Suppressor macrophage treated with lipopolysaccharide for 1 hour (primary cell): ENCODE measurements at regions not wholly inside any gene's neighbourhood (a gene's known extent, or its start where the extent isn't known, plus 50 kb on each side); places are given as distances from the start of the nearest gene placed in this dataset.

Experiments
- DNase-seq, 3 donors: peaks; one replicate each; pipeline ENCODE4 v3.0.0-alpha.2; 2020 to 2022

DNA sequence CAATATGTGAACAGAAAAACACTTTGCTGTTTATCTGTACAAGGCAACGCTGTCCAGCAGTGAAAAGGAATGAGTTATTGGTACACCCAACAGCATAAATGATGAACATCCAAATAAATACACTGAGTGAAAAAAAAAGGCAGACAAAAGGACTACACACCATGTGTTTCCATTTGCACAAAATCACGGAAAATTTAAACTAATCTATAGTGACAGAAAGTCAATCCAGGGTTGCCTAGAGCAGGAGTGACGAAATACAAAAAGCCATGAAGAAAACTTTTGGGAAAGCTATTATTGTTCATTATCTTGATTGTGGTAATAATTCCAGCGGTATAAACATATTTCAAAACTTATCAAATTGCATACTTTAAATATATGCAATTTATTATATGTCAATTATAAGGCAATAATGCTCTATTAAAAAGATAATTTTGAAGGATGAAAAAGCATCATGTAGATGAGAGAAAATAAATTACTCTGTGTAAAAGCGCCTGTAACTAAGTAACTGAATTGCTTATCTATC, 578.0 kb upstream of the TMEM132C start:
- no peak for DNase-seq

DNA sequence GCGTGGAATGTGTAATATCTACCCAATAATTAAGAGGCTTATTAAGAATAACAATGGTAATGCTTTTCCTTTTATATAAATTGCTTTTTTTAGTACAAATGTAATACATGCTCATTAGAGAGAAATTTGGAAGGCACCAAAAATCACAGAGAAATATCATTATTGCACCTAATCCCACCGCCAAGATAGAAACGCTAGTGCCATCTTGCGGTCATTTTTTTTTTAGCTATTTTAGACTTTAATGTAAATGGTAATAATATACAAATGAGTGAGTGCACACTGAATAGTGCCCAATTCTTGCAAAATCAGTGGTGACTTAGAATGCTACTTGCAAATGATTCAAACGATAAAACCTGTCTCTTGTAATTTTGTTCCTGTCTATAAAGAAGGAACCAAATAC, 576.8 kb upstream of the TMEM132C start:
- DNase-seq = peak in 1 of 3 donors; percentile 3

DNA sequence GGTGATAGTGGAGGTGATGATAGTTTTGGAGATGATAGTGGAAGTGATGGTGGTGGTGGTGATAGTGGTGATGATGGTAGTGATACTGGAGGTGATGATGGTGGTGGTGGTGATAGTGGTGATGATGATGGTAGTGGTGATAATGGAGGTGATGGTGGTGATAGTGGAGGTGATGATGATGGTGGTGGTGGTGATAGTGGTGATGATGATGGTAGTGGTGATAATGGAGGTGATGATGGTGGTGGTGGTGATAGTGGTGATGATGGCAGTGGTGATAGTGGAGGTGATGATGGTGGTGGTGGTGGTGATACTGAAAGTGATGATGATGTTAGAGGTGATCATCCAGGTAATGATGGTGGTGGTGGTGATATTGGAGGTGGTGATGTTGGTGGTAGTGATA, 570.0 kb upstream of the TMEM132C start:
- no peak for DNase-seq

DNA sequence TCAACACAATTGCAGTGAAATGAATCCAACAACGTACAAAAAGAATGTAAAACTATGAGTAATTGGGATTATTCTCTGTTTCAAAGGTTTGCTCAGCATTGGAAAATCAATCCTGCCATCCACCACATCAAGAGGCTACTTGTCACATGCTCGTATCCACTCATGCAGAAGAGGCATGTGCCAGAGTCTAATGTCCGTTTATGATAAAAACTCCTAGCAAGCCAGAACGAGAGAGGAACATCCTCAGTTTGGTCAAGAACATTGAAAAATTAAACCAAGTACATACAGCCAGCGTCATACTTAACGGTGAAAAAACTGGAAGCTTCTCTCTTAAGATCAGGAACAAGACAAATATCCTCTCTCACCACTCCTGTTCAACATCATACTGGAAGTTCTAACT, 563.9 kb upstream of the TMEM132C start:
- DNase-seq = no peak

DNA sequence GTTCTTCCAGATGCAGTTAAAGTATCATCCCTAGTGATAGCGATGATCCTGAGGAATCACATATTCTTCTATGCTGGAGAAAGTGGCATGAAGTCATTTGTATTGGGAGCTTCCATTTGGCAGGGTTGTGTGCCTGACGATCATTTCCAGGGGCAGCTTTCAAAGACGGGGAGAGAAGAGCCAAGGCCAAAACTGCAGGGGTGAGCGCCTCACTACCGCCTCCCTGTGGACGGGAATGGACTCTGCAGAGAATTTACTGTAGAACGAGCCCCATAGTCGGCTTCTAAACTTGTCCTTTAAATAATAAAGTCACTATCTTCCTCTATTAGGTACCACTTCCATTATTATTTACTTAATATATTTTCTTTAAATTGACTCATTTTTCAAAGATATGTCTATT, 555.9 kb upstream of the TMEM132C start:
- peak in 2 of 3 donors; percentile 2 to 4 for DNase-seq

DNA sequence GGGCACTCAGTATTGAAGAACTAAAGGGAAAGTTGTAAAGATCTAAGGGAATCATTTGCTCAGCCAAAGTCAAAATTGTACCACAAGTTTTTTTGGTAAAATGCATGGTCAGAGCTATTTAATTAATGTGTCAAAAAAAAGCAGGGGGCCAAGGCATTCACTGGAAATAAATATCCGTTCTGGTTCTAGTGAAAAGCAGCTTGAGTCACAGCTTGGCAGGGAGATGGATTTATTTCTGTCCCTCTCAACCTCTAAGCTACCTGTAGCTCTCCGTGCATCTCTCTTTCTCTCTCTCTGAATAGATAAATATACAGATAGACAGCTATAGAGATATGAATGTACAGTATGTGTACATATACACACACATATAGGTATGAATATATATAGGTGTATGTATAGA, 554.4 kb upstream of the TMEM132C start:
- no peak for DNase-seq

DNA sequence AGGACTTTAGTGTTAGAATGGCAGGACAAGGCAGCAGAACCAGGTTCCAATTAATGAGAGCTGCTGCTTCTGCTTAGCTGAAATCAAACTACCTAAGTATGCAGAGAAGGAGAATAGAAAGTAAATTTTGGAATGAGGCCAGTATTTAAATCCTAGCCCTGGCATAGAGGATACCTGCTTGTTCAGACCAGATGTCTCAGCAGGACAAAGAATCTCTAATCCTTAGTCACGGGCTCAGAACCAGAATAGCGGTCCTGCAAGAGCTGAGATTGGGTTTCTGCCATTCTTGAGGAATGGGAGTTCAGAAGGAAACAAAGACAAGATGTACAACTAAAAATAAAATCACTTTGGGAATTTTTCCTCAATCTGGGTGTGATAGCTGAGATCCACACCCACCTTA, 550.8 kb upstream of the TMEM132C start:
- DNase-seq = no peak

DNA sequence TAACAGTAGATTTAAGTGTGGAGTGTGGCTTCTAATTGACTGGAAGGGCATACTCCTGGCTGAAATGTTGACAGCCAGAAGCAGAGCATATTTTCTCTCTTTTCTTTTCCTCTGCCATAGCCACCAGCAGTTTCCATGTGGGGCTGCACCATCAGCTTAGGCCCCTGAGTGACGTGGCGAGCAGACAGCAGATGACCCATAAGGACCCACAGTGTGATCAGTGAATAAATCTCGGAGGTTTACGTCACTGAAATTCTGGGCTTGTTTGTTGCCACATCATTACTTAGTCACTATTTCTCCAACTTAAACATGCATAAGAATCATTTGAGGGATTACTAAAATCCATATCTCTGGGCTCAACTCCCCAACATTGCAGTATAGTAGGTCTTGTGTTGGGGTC, 549.7 kb upstream of the TMEM132C start:
- DNase-seq = no peak

DNA sequence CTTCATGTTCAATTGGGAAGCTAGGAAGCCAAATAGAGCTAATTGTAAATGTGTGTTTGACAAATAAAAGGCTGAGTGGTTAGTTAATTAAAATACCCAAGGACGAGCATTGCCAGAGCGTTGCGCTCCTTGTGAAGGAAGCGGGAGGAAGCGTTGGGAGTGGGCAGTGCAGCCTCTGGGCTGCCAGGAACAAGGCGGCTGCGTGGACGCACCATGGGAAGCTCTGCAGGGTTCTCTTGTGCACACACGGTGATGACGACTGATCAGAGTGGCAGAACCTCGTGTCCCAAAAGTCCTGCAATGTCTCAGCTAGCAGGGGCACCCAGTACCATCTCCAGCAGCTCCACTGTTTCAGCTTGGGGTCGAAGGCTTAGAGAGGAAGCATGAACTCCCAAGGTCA, 546.6 kb upstream of the TMEM132C start:
- DNase-seq = no peak

DNA sequence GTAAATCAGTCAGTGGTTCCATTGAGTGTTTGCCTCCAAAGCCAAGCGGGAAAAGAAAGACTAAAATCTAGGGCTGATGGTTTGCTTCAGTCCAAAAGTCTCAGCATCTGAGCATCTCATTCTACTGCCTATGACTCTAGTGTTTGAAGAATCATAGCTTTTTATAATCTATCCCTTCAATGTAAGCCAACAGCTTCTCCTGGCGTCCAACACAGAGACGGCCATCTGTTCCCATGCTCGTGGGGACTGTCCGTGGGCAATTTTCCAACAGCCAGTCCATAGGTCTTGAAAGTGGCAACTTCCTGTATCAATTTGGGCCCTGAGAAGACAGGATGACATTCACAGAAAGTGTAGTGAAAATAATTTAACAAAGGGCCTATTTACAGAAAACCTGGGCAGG, 544.4 kb upstream of the TMEM132C start:
- no peak for DNase-seq

DNA sequence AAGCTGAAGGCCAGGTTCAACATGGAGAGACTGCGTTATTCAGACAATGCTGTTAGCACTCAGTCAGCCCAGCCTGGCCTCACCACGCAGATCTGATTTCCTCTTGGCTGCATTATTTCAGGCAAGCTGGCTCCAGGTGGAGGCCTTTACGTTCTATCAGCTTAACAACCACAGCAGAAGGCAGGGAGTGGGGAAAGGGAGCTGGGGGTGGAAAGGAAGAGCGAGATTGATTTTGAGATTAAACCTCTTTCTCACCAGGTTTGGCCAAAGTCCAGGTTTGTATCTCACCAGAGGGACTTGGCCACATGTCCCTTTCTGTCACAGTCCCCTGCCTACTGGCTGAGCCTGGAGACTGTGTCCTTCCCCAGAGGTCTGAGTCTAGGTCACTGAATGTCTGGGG, 543.7 kb upstream of the TMEM132C start:
- DNase-seq = no peak

DNA sequence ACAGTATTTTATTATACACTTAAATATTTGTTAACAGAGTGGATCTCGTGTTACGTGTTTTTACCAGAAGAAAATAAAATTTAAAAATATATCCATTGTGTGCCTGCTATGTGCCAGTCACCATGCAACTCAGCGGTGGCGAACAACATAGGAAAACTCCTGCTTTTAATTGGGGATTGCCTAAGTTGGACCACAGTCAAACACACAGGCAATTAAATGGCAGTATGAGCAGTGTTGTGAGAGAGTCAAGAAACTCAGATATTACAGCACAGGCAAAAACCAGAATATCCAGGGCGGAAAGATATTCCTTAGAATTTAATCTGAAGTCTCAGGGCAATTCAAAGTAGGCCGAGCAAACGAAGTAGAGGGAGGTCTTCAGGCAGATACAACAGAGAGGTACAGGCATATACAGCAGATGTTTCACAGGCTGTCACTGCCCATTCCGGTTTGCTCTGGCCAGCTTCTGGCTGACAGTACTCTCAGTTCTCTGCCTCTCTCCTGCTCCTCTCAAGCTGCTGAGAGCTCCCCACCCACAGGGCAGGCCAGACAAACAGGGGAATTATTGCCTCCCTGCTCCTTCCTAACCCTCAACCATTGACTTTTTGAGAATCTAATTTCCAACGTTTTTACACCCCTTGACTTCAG, 540.2 kb upstream of the TMEM132C start:
- no peak for DNase-seq

DNA sequence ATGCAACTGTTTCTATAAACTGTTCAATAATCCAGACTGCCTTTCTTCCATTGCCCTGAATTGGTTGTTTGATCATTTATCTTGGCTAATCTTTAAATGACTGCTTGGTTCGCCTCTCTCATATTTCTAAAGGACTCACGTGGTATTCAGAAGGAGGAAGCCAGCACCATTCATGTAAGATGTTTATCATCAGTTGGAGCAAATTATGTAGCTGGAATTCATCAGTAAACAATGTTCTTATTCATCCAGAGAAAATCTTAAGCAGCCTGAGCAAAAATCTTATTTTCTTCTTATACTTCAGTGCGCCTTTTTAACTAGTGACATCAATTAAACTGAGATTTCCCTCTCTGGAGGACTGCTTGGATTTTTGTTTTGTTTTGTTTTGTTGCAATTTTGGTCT, 538.7 kb upstream of the TMEM132C start:
- no peak for DNase-seq

DNA sequence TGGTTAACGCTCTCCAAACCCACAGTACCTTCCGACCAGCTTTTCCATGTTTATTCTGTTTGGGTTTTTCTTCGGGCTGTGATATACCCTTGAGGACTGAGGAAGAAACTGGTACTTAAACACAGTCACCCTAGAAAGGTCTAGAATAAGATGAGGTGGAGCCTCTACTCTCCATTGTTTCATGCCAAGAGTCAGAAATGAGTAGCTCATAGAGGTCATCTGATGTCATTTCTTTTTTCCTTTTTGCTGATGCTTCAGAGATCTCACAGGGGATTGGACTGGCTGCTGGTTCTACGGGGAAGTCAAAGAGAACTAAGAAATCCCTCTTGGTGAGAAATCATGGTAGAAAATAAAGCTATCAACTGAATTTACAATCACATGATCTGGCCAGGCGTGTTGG, 538.2 kb upstream of the TMEM132C start:
- no peak for DNase-seq

DNA sequence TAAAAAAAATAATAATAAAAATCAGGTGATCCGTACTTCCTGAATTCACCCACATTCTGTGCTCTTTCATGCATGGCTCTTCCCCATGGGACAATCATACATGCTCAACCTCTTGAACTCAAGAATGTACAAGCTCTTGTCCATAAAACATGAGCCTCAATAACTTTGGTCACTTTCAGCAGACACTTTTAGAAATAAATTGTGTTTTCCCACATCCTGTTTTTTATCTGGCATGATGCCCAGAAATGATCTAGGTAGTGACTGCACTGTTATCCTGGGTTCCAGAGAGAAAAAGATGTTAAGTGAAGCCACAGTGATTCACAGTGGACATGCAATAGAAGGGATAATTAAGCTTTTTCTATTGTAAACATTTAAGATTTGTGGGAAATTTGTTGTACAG, 537.6 kb upstream of the TMEM132C start:
- no peak for DNase-seq

DNA sequence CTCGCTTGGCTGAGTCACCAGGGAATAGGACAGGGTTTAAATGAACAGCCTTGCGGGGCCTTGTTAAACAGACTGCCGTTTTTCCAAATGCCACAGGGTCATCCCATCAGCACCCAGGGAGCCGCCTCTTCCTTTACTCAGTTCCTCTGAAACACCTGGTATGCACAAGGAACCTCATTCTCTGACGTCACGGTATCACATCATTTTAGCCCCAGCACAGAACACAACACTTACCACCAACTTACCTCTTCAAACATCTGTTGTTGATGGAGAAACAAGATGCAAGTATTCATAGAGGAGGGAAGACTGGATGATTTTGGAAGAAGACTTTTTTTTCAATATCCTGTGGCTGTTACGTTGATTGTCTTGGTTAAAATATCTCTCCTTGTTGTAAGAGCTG, 535.3 kb upstream of the TMEM132C start:
- DNase-seq = no peak

DNA sequence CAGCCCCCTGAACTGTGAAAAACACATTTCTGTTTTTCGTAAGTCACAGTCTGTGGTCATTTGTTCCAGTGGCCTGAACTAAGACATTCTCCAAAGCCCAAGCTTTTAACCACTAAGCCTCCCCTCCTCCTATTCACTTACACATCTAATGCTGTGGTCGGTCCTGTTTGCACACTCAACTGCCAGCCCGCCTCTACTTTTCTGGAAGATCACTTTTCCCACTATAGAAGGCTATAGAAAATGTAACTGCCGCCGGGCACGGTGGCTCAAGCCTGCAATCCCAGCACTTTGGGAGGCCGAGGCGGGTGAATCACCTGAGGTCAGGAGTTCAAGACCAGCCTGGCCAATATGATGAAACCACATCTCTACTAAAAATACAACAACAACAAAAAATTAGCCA, 524.7 kb upstream of the TMEM132C start:
- DNase-seq = no peak

DNA sequence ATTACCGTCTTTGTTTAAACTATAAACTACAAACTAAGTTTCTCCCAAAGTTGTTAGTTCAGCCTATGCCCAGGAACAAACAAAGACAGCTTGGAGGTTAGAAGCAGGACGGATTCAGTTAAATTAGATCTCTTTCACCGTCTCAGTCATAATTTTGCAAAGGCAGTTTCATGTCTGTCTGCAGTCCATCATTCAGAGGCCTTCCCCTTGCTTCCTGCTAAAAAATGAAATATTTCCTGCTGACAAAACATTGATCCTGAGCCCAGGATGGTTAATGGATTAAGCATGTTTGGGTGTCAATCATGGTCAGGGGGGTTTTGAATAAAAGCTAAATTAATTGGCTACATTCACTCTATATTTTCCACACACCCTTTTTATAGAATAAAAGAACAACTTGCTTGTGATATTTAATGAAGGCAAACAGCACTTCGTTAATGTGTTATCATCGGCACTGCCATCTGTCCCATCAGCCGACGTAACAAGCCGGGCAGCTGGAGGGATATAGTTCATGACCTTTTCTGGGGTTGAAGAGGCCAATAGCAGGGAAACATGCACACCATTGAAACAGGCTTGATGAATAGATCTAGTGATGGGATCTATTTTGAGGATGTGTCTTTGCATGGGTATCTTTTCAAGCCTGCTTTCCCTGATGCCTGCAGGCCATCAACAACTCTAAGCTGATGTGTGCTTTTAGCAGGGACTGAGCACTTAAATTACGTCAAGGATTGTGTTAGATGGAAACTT, 521.3 kb upstream of the TMEM132C start:
- DNase-seq = no peak

DNA sequence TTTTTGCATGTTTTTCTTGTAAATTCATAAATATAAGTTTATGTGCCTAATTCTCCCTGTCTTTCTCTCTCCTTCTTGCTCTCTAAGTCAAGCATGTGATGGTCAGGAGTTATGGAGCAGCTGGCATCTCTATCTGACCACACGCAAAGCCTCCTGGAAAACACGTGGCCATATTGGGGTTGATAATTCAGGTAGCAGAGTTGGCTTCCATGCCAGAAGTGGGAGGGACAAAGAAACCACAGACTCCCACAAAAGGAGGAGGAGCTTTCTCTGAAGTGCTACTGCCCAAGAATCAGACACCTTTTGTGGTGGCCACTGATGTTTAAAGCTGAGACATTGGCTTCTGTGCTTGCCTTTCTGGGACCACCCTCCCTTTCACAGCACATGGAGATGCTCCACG, 517.6 kb upstream of the TMEM132C start:
- DNase-seq = no peak

DNA sequence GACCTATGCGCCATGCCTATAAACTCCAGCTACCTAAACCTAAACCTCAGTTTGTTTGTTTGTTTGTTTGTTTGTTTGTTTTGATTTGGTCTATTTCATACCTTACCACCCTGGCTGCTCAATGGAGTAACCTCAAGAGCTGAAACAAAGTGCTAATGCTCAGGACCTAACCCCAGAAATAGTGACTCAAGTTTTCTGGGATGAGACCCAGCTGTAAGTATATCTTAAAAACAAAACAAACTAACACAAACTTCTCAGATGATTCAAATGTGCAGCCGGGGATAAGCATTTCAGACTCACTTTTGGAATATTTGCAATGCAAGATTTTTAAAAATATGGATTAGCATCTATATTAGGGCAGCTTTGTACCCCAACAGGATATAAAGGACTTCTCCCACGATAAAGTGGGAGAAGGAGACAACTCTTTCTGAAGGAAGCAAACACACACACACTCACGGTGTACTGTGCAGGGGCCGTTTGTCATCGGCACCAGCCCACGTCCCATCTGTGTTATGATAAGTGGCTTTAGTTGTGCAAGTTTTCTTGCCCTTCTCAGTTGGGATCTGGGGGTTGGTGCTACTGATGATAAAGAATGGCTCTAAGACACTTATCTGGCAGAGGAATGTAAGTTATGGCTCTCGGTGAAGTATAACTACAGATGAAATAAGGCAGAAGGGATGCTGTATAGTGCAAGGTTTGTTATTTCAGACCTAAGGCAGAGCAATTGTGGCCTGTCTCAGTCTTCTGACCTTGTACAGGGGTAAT, 516.7 kb upstream of the TMEM132C start:
- DNase-seq = no peak

DNA sequence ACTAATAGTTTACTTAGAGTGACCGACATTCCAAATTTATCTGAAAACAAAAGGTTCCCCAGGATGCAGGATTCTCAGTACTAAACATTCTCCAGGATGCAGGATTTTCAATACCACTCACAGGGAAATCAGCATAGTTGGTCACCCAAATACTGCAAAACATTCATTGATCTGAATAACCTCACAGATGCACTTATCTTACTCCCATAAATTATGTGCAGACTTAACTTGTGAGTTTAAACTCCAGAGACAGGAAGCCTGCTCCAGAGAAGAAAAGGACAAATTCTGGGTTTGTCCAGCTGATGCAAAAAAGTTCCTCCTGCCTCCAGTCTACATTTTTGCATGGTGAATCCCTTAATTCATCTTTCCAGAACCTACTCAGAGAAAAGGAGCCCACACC, 514.2 kb upstream of the TMEM132C start:
- no peak for DNase-seq

DNA sequence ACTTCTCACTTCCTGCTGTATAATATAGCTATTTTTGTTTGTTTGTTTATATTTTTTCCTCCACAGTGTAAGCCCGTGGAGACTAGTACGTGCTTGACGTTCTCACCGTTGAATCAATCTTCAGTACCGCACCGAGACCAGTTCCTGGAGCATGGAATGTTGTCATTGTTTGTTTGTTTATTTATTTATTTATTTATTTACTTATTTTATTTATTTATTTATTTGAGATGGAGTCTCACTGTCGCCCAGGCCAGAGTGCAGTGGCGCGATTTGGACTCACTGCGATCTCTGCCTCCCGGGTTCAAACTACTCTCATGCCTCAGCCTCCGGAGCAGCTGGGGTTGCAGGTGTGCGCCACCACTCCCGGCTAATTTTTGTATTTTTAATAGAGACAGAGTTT, 506.6 kb upstream of the TMEM132C start:
- no peak for DNase-seq

DNA sequence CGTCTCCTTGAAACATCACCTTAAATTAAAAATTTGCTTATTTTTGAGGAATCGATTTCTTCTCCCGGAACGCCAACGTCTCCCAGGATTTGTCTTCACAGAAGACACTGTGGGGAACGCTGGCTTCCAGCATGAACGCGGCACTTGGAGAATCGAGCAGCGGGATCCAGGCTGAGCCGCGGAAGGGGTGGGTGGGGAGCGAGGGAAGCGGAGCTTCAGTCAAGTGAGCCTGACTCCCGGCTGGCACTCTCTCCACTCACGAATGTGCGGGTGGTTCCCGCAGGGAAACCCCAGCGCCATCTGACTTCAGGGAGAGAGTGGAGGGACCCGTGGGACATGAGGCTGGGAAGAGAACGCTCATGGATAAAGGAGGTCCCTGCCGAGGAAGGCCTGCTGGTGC, 506.0 kb upstream of the TMEM132C start:
- no peak for DNase-seq

DNA sequence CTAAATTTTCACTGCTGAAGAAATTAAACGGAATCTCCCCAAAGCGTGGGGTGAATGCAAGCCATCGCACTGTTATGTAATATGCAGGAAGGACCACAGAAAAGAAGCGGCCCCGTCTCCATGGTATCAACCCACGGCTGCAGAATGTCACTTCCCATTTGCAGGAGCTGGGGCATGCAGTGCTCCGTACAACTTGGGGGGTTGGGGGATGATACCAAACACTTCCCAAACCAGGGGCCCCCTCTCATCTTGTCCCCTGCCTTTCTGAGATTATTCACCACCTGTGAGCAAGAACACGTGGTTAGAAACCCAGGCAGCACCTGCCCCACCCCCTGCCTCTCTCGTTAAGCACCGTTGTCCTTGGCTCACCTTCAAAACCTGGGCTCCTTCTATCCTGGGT, 505.1 kb upstream of the TMEM132C start:
- peak; percentile 76 to 83 (median 78) for DNase-seq
